GM10248 (cell line): ENCODE measurements at regions not wholly inside any gene's neighbourhood (a gene's known extent, or its start where the extent isn't known, plus 50 kb on each side); places are given as distances from the start of the nearest gene placed in this dataset.

Experiments
- CTCF ChIA-PET: fragments of 300-600 bp; sonication (Branson Sonifier 250); formaldehyde crosslinking; extraction: SDS; loops from one replicate; lab custom pipeline; 2021; ENCODE audit warnings: antibody characterized with exemption; lab: Yijun Ruan, JAX
- POLR2A ChIA-PET: fragments of 350-650 bp; sonication (Branson Sonifier 250); formaldehyde crosslinking; extraction: SDS; loops from one replicate; lab custom pipeline; 2020; ENCODE audit warnings: antibody characterized with exemption; lab: Yijun Ruan, JAX
- DNase-seq: peaks from one replicate; pipeline ENCODE4 v3.0.0; 2012; ENCODE audit errors: extremely low spot score
- CTCF ChIP-seq: IDR thresholded peaks from 2 replicates; pipeline ENCODE4 v1.5.1; 2012; ENCODE audit warnings: mild to moderate bottlenecking, low read depth; ENCODE audit errors: extremely low read depth, missing control alignments, control extremely low read depth

- no peak for TF ChIP-seq CTCF
- ChIA-PET POLR2A (no interaction called here), CTCF (no interaction called here)
- no peak for DNase-seq
Observed at GRCh38 chr11:27582621-27583020, 76.1 kb upstream of the LIN7C start.

- POLR2A ChIA-PET = no interaction called here
- no peak for TF ChIP-seq CTCF
- no peak for DNase-seq
- CTCF ChIA-PET = interaction anchor here (1.1 kb wide), 1 partner anchor 125 kb away, joined by 3 read pairs; no protein-coding TSS in a partner anchor
Observed at GRCh38 chr11:27574342-27574741, 67.8 kb upstream of the LIN7C start.

GRCh38 chr11:27573024-27573423 is 66.5 kb upstream of the LIN7C start:
- ChIA-PET POLR2A (no interaction called here), CTCF (no interaction called here)
- no peak for DNase-seq
- TF ChIP-seq CTCF = no peak

- CTCF ChIA-PET = no interaction called here
- no peak for TF ChIP-seq CTCF
- POLR2A ChIA-PET = no interaction called here
- no peak for DNase-seq
Observed at GRCh38 chr11:27571154-27571810, 64.7 kb upstream of the LIN7C start.

- ChIA-PET POLR2A (no interaction called here), CTCF (no interaction called here)
- TF ChIP-seq CTCF = no peak
- no peak for DNase-seq
Observed at GRCh38 chr11:27570542-27570941, 64.0 kb upstream of the LIN7C start.

- DNase-seq = no peak
- ChIA-PET POLR2A (no interaction called here), CTCF (no interaction called here)
- TF ChIP-seq CTCF = no peak
Observed at GRCh38 chr11:27563641-27564040, 57.1 kb upstream of the LIN7C start.
